ENCODE measurements at regions not wholly inside any gene's neighbourhood (a gene's known extent, or its start where the extent isn't known, plus 50 kb on each side); places are given as distances from the start of the nearest gene placed in this dataset.
A peak's percentile ranks its signal among the peaks of the same experiment; 100 is the strongest.

DNA sequence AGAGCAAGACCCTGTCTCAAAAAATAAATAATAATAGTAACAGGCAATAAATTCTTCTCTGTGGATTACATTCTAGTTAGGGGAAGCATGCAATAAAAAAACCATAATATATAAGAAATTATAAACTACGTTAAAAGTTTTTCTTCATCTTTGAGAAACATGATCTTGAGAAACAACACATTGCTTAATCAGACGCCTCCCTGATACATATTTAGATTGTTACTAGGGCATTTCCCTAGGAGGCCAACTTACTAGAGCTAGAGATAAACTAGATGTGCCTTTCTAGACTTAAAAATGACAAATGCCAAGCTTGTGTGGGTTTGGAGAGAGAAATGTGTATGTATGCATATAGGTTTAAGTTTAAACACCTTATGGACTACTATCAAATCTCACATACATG lies 76.3 kb upstream of the GALNT5 start:
- Histone ChIP-seq H3K4me3 (ENCODE audit: extremely low read depth, insufficient read depth, low read length, poor library complexity, severe bottlenecking) (no peak overlapping the region), H3K9me3 (ENCODE audit: control insufficient read depth, low read length) (no peaks in the 10 kb centered on the region), H3K36me3 (ENCODE audit: control insufficient read depth, insufficient read depth, low read length) (no peaks in the 10 kb centered on the region), H3K4me1 (ENCODE audit: control insufficient read depth, insufficient read depth, low read length, poor library complexity, severe bottlenecking) (peaks cover 7% of the 10 kb centered on the region), H3K27ac (ENCODE audit: low read depth, low read length, severe bottlenecking) (no peak overlapping the region)
- 84% methylated on average over 2 of the region's 2 CpGs; no CpG with 5 or more reads in 1 of the 2 experiments for WGBS, 2 experiments (ENCODE audit: insufficient coverage in 2 of 2)

DNA sequence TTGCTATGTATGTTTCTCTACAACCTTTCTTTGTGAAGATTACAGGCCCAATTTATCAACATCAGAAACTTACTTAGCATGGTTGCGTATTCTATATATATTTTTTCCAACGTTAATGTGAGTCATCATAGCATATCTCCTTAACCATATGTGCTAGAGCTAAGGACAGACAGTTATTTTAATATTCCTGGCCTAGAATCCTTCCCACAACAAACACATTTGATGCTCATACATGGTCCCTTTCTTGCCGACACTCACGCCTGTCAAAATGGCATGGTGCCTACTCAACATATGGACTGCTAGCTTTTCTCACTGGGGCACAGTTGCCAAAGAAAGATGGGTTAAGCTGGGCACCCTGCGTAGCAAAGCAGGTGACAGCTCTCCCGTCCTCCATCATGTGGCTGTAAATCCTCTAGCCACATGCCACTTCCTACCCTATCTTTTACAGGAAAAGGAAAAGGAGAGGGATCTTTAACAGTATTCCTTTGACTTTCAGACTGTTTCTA lies 75.2 kb upstream of the GALNT5 start:
- Histone ChIP-seq H3K27ac (ENCODE audit: low read depth, low read length, severe bottlenecking) (no peak overlapping the region), H3K9me3 (ENCODE audit: control insufficient read depth, low read length) (no peaks in the 10 kb centered on the region), H3K4me3 (ENCODE audit: extremely low read depth, insufficient read depth, low read length, poor library complexity, severe bottlenecking) (no peak overlapping the region), H3K4me1 (ENCODE audit: control insufficient read depth, insufficient read depth, low read length, poor library complexity, severe bottlenecking) (peaks cover 7% of the 10 kb centered on the region), H3K36me3 (ENCODE audit: control insufficient read depth, insufficient read depth, low read length) (no peaks in the 10 kb centered on the region)
- WGBS, 2 experiments (ENCODE audit: insufficient coverage in 2 of 2), result 95 to 100% methylated on average over 1 to 4 of the region's 6 CpGs

DNA sequence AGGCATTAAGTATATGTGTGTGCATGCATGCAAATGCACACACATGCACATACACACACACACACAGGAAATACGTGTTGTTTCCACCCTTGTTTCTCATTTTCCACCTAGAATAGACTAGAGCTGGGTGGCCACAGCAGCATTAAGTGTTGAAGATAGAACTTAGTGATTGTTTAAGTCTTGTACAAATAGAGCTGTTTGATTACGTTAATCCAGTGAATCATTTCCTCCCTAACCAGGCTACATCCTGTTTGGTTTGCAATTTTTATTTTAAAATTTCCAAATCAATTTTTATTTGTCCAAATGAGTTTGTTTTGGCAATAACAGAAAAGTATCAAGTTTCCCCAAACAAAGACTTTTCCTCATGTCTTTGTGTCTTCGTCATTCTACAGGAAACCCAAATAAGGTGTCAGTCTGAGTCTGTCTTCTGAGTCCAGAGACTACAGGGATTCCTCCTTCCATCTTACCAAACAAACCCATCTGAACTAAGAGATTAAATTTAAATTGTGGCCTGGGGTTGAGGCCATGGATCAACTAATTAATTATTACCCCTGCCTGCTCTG lies 74.6 kb upstream of the GALNT5 start:
- WGBS, 2 experiments (ENCODE audit: insufficient coverage in 2 of 2), result 100% methylated on average over 1 of the region's 3 CpGs; no CpG with 5 or more reads in 1 of the 2 experiments
- Histone ChIP-seq H3K4me3 (ENCODE audit: extremely low read depth, insufficient read depth, low read length, poor library complexity, severe bottlenecking) (no peak overlapping the region), H3K9me3 (ENCODE audit: control insufficient read depth, low read length) (no peaks in the 10 kb centered on the region), H3K4me1 (ENCODE audit: control insufficient read depth, insufficient read depth, low read length, poor library complexity, severe bottlenecking) (peaks cover 7% of the 10 kb centered on the region), H3K27ac (ENCODE audit: low read depth, low read length, severe bottlenecking) (no peak overlapping the region), H3K36me3 (ENCODE audit: control insufficient read depth, insufficient read depth, low read length) (no peaks in the 10 kb centered on the region)

DNA sequence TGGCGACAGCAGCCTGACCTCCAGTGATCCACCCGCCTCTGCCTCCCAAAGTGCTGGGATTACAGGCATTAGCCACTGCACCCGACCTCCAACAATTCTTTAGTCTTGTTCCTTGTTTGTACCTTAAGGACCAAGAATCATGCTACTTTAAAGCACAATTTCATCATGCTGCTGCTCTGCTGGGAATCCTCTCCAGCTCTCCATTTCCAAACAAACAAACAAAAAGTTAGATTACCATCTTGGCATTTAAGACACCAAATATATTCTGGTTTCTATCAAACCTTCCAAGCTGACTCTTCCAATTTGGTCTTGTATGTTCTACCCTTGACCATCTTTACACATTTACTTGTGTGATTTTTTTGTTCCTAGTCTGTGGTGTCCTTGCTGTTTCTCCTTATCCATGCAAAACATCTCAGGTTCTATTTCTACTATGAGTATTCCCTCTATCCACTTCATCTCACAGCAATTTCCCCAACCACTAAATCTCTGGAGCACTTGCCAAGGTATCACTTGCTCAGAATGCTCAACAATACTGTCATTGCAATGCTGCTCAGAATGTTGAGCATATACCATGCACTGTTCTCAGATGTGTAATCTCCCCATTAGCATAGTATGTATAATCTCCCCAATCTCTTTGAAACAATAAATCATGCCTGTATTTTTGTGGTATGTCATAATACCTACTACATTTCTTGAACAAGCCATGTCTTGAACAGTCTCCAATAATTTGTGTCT lies 73.2 kb upstream of the GALNT5 start:
- Histone ChIP-seq H3K9me3 (ENCODE audit: control insufficient read depth, low read length) (no peaks in the 10 kb centered on the region), H3K4me1 (ENCODE audit: control insufficient read depth, insufficient read depth, low read length, poor library complexity, severe bottlenecking) (peaks cover 7% of the 10 kb centered on the region), H3K4me3 (ENCODE audit: extremely low read depth, insufficient read depth, low read length, poor library complexity, severe bottlenecking) (no peak overlapping the region), H3K36me3 (ENCODE audit: control insufficient read depth, insufficient read depth, low read length) (no peaks in the 10 kb centered on the region), H3K27ac (ENCODE audit: low read depth, low read length, severe bottlenecking) (no peak overlapping the region)
- 87 to 88% methylated on average over 3 of the region's 3 CpGs for WGBS, 2 experiments (ENCODE audit: insufficient coverage in 2 of 2)

DNA sequence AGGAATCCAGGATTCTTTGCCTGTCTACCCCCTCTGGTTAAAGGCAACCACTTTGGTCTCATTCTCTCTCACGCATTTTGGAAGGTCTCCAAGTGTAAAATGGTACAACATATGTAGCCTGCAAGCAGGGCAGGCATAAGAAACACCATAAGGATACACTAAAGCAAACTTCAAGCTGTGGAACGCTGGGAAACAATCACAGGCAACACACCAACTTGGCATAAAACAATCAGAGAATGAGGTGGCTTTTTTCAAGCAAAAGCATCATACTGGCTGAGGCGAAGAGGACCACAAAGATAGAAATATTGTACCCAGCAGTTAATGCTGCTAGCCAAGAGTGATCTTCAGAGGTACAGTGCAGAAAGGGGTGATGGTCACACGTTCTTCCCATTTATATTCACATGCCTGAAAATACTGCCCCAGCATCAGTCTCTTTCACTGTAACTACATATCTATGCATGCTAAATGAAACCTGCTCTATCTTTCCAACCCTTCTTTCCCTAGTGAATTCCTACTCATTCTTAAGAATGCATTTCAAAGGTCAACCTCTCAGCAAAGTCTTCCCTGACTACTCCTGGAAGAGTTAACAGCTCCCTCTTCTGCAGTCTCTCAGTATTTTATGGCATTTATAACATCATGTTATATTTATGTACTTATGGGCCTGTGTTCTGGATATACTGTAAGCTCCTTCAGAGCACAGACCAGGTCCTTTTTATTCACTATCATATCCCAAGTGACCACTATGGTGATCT lies 71.9 kb upstream of the GALNT5 start:
- no peak overlapping the region for H3K27ac ChIP-seq (ENCODE audit: low read depth, low read length, severe bottlenecking)

DNA sequence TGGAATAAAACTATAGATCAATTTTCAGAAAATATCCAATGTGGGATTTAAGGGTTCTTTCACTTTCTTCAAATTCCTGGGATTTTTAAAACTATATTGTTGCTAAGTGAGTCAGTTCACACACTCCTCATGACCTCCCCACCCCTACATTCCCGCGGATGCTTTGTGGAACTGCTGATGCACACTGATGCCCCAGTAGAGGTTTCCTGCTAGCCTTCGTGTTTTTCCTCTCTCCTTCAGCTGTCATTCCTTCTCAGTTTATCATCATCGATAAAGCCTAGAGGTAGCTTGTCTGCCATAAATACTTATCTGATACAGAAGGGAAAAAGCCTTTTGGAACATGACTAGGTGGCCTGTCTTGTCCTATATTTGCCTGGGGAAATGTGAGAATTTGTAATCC lies 67.4 kb upstream of the GALNT5 start:
- Histone ChIP-seq H3K4me3 (ENCODE audit: extremely low read depth, insufficient read depth, low read length, poor library complexity, severe bottlenecking) (no peak overlapping the region), H3K27ac (ENCODE audit: low read depth, low read length, severe bottlenecking) (peak overlapping the region; percentile 38), H3K36me3 (ENCODE audit: control insufficient read depth, insufficient read depth, low read length) (no peaks in the 10 kb centered on the region), H3K9me3 (ENCODE audit: control insufficient read depth, low read length) (no peaks in the 10 kb centered on the region), H3K4me1 (ENCODE audit: control insufficient read depth, insufficient read depth, low read length, poor library complexity, severe bottlenecking) (peaks cover 5% of the 10 kb centered on the region)
- 86% methylated on average over 3 of the region's 4 CpGs; no CpG with 5 or more reads in 1 of the 2 experiments for WGBS, 2 experiments (ENCODE audit: insufficient coverage in 2 of 2)

More for the DNA sequence above, 71.9 kb upstream of the GALNT5 start:
- H3K4me1 ChIP-seq (ENCODE audit: control insufficient read depth, insufficient read depth, low read length, poor library complexity, severe bottlenecking), result peaks cover 12% of the 10 kb centered on the region
- 82 to 94% methylated on average over 2 to 3 of the region's 4 CpGs for WGBS, 2 experiments (ENCODE audit: insufficient coverage in 2 of 2)
- H3K9me3 ChIP-seq (ENCODE audit: control insufficient read depth, low read length), result no peaks in the 10 kb centered on the region
- no peak overlapping the region for H3K4me3 ChIP-seq (ENCODE audit: extremely low read depth, insufficient read depth, low read length, poor library complexity, severe bottlenecking)
- no peaks in the 10 kb centered on the region for H3K36me3 ChIP-seq (ENCODE audit: control insufficient read depth, insufficient read depth, low read length)

DNA sequence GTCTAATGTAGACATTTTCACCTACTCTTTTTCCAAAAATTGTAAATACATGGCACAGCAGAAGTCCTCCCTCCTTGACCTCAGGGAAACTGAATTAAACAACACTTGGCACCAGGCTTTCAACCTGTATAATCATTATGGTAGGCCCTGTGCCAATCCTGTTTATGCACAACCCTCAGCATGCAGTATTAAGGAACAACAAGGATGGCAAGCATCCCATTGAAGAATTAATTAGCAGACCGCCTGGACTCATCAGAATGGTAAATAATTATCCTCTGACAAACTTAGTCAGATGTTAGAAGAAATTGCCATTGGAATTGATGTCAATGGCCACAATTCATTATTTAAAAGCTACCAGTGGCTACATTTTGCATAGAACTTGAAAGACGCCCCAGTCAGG lies 66.3 kb upstream of the GALNT5 start:
- no peak overlapping the region for H3K27ac ChIP-seq (ENCODE audit: low read depth, low read length, severe bottlenecking)
- no peaks in the 10 kb centered on the region for H3K9me3 ChIP-seq (ENCODE audit: control insufficient read depth, low read length)
- H3K36me3 ChIP-seq (ENCODE audit: control insufficient read depth, insufficient read depth, low read length), result no peaks in the 10 kb centered on the region
- 86 to 100% methylated on average over 1 of the region's 2 CpGs for WGBS, 2 experiments (ENCODE audit: insufficient coverage in 2 of 2)
- H3K4me1 ChIP-seq (ENCODE audit: control insufficient read depth, insufficient read depth, low read length, poor library complexity, severe bottlenecking), result peaks cover 5% of the 10 kb centered on the region
- H3K4me3 ChIP-seq (ENCODE audit: extremely low read depth, insufficient read depth, low read length, poor library complexity, severe bottlenecking), result no peak overlapping the region

DNA sequence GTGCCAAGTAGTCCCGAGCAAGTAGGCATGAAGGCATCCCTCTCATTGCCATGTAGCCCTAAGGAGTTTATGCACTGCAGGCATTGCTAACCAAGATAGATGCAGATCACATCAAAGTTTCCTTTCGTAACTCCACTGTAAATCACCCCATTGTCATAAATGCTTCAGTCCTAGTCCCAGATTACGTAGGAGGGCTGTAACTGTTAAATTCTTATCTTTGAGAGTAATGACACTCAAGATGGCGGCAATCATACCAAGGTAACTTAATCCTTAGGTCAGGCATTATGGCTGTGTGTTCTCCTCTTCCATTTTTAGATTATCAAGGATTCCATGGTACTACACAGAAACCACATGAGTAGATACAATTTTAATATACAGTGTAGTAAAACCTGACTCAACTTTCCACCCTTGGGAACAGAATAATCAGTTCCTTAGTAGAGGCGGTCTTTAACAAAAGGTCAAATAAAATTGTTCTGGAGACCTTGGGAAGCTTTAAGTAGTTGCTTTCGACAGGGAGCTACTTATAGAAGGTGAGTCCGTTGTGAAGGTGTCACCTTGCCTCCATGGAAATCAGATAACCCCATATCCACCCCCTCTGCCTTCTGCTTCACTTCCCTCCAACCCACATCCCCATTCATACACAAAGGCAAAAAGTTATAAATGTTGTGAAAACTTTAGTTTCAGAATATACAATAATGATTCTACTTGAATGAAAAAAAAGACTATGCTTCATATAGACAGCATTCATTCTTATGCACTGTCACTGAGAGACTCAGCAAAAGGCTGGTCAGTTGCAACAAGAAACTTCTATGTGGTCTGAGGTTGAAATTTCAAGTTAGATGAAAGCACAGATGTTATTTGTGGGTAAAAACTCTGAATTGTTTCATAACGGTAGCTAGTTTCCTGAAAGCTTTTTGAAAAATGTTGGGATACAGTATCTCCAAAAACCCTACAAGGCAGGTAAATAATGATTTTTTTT lies 64.8 kb upstream of the GALNT5 start:
- no peaks in the 10 kb centered on the region for H3K36me3 ChIP-seq (ENCODE audit: control insufficient read depth, insufficient read depth, low read length)
- WGBS, 2 experiments (ENCODE audit: insufficient coverage in 2 of 2), result 82 to 100% methylated on average over 2 of the region's 8 CpGs
- H3K4me1 ChIP-seq (ENCODE audit: control insufficient read depth, insufficient read depth, low read length, poor library complexity, severe bottlenecking), result peaks cover 5% of the 10 kb centered on the region
- H3K27ac ChIP-seq (ENCODE audit: low read depth, low read length, severe bottlenecking), result no peak overlapping the region
- H3K4me3 ChIP-seq (ENCODE audit: extremely low read depth, insufficient read depth, low read length, poor library complexity, severe bottlenecking), result no peak overlapping the region
- H3K9me3 ChIP-seq (ENCODE audit: control insufficient read depth, low read length), result no peaks in the 10 kb centered on the region

DNA sequence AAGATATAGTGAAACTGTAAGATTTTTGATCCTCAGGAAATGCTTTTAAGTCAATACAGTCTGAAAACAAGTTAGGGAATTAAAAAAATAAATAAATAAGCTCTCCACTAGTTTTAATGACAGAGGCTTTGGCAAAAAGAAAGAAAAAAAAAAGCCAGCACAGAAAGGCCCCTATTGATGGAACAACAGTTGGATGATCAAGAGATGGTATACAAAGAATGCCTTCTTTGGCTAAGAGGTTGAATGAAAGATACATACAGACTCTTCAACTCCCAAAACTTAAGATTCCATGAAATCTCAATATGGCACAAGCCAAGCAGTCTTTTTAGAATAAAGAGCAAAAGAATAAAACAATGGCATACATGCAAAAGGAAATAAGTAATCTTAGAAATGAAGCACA lies 64.0 kb upstream of the GALNT5 start:
- H3K9me3 ChIP-seq (ENCODE audit: control insufficient read depth, low read length), result no peaks in the 10 kb centered on the region
- H3K36me3 ChIP-seq (ENCODE audit: control insufficient read depth, insufficient read depth, low read length), result no peaks in the 10 kb centered on the region

DNA sequence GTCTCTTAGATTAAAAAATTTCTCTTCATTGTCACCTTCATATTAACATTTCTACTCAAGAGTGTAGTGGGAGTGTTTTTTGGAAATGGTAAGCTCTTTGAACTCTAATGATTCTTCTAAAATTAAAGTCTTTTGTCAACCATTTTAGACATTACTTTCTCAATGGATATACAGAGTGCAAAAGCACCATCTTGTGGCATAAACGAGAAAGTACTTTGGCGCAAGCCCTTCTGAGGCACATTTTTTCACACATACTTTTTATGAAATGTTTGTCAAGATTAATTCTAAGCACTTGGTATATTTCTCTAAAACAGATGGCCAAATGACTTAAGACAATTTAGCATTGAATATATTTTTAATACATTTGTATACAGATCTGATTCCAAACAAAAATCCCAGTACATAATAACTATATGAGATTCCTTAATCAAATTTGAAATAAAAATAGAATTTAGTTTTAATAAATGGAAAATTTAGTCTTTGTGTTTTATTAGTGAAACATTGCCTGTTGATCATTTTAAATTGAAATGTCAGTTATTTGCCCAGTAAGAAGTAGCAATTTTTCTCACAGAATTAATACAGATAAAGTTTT lies 63.3 kb upstream of the GALNT5 start:
- Histone ChIP-seq H3K4me3 (ENCODE audit: extremely low read depth, insufficient read depth, low read length, poor library complexity, severe bottlenecking) (no peak overlapping the region), H3K9me3 (ENCODE audit: control insufficient read depth, low read length) (no peaks in the 10 kb centered on the region), H3K27ac (ENCODE audit: low read depth, low read length, severe bottlenecking) (no peak overlapping the region), H3K36me3 (ENCODE audit: control insufficient read depth, insufficient read depth, low read length) (no peaks in the 10 kb centered on the region), H3K4me1 (ENCODE audit: control insufficient read depth, insufficient read depth, low read length, poor library complexity, severe bottlenecking) (peaks cover 5% of the 10 kb centered on the region)
- WGBS, 2 experiments (ENCODE audit: insufficient coverage in 2 of 2), result no CpG with 5 or more reads among the region's 2 CpGs

More for the DNA sequence above, 64.0 kb upstream of the GALNT5 start:
- no peak overlapping the region for H3K27ac ChIP-seq (ENCODE audit: low read depth, low read length, severe bottlenecking)
- peaks cover 5% of the 10 kb centered on the region for H3K4me1 ChIP-seq (ENCODE audit: control insufficient read depth, insufficient read depth, low read length, poor library complexity, severe bottlenecking)
- H3K4me3 ChIP-seq (ENCODE audit: extremely low read depth, insufficient read depth, low read length, poor library complexity, severe bottlenecking), result no peak overlapping the region

Measured in mesodermal cell (in vitro differentiated cells).